Endothelial cell of umbilical vein (primary cell): ENCODE measurements at regions not wholly inside any gene's neighbourhood (a gene's known extent, or its start where the extent isn't known, plus 50 kb on each side); places are given as distances from the start of the nearest gene placed in this dataset.

ENCODE experiments used
- BruUV-seq: library from RNA; stranded (reverse); fragments of 400-500 nt; replicated peaks from 2 replicates; lab custom pipeline; 2021; lab: Mats Ljungman, UMichigan
- CTCF ChIA-PET: fragments of 300-600, 350-600 bp; sonication (Branson Sonifier 250); formaldehyde crosslinking; loops from one replicate; lab custom pipeline; 2021; ENCODE audit warnings: antibody characterized with exemption, inconsistent platforms; lab: Charles Lee
- POLR2A ChIA-PET: fragments of 300-600, 350-600 bp; sonication (Branson Sonifier 250); formaldehyde crosslinking; loops from one replicate; lab custom pipeline; 2021; ENCODE audit warnings: antibody characterized with exemption, inconsistent platforms; lab: Charles Lee
- DNase-seq: peaks from one replicate; pipeline ENCODE4 v3.0.0-alpha.2; 2011; ENCODE audit warnings: low read depth, low spot score
- FAIRE-seq: peaks from 2 replicates; lab custom pipeline; 2011; peaks lifted over from hg19 to GRCh38; lab: Jason Lieb, UNC
- H2AFZ ChIP-seq: 2 replicates; pipeline ENCODE4 v1.6.0; 2012; ENCODE audit warnings: low read depth, low read length, control low read depth, inconsistent platforms
- H3K27ac ChIP-seq: 2 replicates; pipeline ENCODE4 v1.5.1; 2011; ENCODE audit warnings: low read depth, mild to moderate bottlenecking, control low read depth, low read length, moderate library complexity; ENCODE audit not compliant: insufficient read depth
- H3K27me3 ChIP-seq, 2 experiments: 2 replicates each; pipeline versions ENCODE4 v1.6.0 to v1.6.1; 2011; ENCODE audit warnings: low read length in 2 of 2, mixed read lengths in 1 of 2; ENCODE audit not compliant: control insufficient read depth in 2 of 2, insufficient read depth in 2 of 2
- H3K36me3 ChIP-seq, 2 experiments: 2 replicates in 1 of 2; 3 replicates in 1 of 2; pipeline ENCODE4 v1.5.1; 2011; ENCODE audit warnings: low read length in 2 of 2, mild to moderate bottlenecking in 1 of 2, moderate library complexity in 1 of 2; ENCODE audit not compliant: control insufficient read depth in 2 of 2, insufficient read depth in 2 of 2; ENCODE audit errors: extremely low read depth in 1 of 2
- H3K4me1 ChIP-seq: 3 replicates; pipeline ENCODE4 v1.5.1; 2011; ENCODE audit warnings: mild to moderate bottlenecking, low read length; ENCODE audit not compliant: control insufficient read depth, insufficient read depth; ENCODE audit errors: extremely low read depth
- H3K4me2 ChIP-seq: 2 replicates; pipeline ENCODE4 v1.6.1; 2011; ENCODE audit warnings: low read length, control low read depth, mixed read lengths; ENCODE audit not compliant: insufficient read depth
- H3K4me3 ChIP-seq, 3 experiments: fragments of 200-600 bp in 1 of 3; sonication (generic), shearing (Covaris generic) in 1 of 3; replicated peaks in 1 of 3; 2 replicates each; pipeline ENCODE4 v1.5.1; 2011 to 2016; ENCODE audit warnings: control low read depth in 3 of 3, low read length in 3 of 3, mild to moderate bottlenecking in 2 of 3, inconsistent platforms in 1 of 3, low read depth in 1 of 3, moderate library complexity in 1 of 3; ENCODE audit not compliant: insufficient read depth in 1 of 3
- H3K79me2 ChIP-seq: 2 replicates; pipeline ENCODE4 v1.6.0; 2012; ENCODE audit warnings: low read length, inconsistent platforms; ENCODE audit not compliant: control insufficient read depth, insufficient read depth
- H3K9ac ChIP-seq: replicated peaks from 2 replicates; pipeline ENCODE3; 2011; ENCODE audit warnings: low read length, control low read depth; ENCODE audit not compliant: insufficient read depth; ENCODE audit errors: extremely low read depth
- H3K9me1 ChIP-seq: replicated peaks from 3 replicates; pipeline ENCODE4 v1.6.0; 2011; ENCODE audit warnings: mild to moderate bottlenecking, low read length; ENCODE audit not compliant: control insufficient read depth, insufficient read depth; ENCODE audit errors: extremely low read depth
- H3K9me3 ChIP-seq: replicated peaks from 2 replicates; pipeline ENCODE4 v1.5.1; 2012; ENCODE audit warnings: low read length, inconsistent platforms; ENCODE audit not compliant: control insufficient read depth, insufficient read depth
- H4K20me1 ChIP-seq: replicated peaks from 2 replicates; pipeline ENCODE3; 2011; ENCODE audit warnings: mild to moderate bottlenecking, low read length; ENCODE audit not compliant: control insufficient read depth, insufficient read depth; ENCODE audit errors: extremely low read depth
- CTCF ChIP-seq, 2 donors: IDR thresholded peaks; 1 replicate in 1 of 2; 2 replicates in 1 of 2; pipeline ENCODE4 v1.5.1; 2011; ENCODE audit warnings: low read length in 2 of 2, mild to moderate bottlenecking in 2 of 2, moderate library complexity in 2 of 2, control low read depth in 1 of 2, inconsistent platforms in 1 of 2, low read depth in 1 of 2; ENCODE audit not compliant: insufficient read depth in 1 of 2; ENCODE audit errors: extremely low read depth in 1 of 2
- EZH2 ChIP-seq: IDR thresholded peaks from 2 replicates; pipeline ENCODE4 v1.6.1; 2012; ENCODE audit warnings: borderline replicate concordance, low read depth, mild to moderate bottlenecking, moderate library complexity, low read length, inconsistent platforms; ENCODE audit not compliant: severe bottlenecking
- FOS ChIP-seq: IDR thresholded peaks from 2 replicates; pipeline ENCODE4 v1.6.1; 2011; ENCODE audit warnings: mild to moderate bottlenecking, low read length, moderate library complexity, borderline replicate concordance; ENCODE audit not compliant: insufficient read depth
- GATA2 ChIP-seq: IDR thresholded peaks from 2 replicates; pipeline ENCODE4 v1.7.0; 2011; ENCODE audit warnings: low read depth, mild to moderate bottlenecking, moderate library complexity, mixed read lengths, low read length; ENCODE audit not compliant: insufficient read length, insufficient read depth
- JUN ChIP-seq: IDR thresholded peaks from 2 replicates; pipeline ENCODE4 v1.6.1; 2011; ENCODE audit warnings: borderline replicate concordance, low read depth; ENCODE audit not compliant: insufficient read length, insufficient read depth
- MYC ChIP-seq: IDR thresholded peaks from one replicate; pipeline ENCODE4 v1.6.1; 2011; ENCODE audit warnings: mild to moderate bottlenecking, low read depth, low read length
- POLR2A ChIP-seq: IDR thresholded peaks from 2 replicates; pipeline ENCODE4 v1.6.1; 2012; ENCODE audit warnings: low read depth, mild to moderate bottlenecking, control low read depth, low read length
- POLR2AphosphoS5 ChIP-seq: IDR thresholded peaks from 2 replicates; pipeline ENCODE4 v1.6.1; 2012; ENCODE audit warnings: low read depth, mild to moderate bottlenecking, control low read depth, low read length, moderate library complexity; ENCODE audit not compliant: insufficient read depth
- dilution Hi-C: fragments of 300-500 bp; cut with MboI; formaldehyde crosslinking; loops from one replicate; pipeline ENCODE4 v1.15.0; 2019; ENCODE audit warnings: low sequenced_read_pairs; ENCODE audit not compliant: extremely low pct_ligation_motif_present
- intact Hi-C: fragments of 100-400 bp; cut with micrococcal nuclease; formaldehyde crosslinking; loops from one replicate; pipeline ENCODE4 v1.10.0; 2022
- TF ChIP-seq, protein P1 (sequence below): IDR thresholded peaks from 2 replicates; pipeline ENCODE4 v1.6.1; 2011; ENCODE audit not compliant: insufficient read depth, insufficient read length

DNA sequence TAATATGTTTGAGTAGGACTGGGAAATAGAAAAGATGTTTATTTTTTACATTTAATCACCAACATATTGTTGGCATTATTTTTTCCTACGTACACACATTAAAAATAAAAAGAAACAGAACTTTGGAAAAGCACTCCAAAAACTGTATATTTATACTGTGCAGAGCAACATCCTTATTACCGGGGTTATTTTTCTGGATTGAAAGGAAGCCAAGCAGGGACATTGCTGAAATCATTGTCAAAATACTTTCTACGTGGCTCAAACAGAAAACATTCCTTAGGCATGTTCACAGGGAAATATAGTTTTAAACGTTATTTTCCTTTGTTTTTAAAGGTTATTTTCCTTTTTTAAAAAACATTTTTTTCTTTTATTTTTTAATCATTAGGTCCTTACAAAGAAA is 315.0 kb upstream of the SMIM21 start:
- no peak for TF ChIP-seq FOS
- TF ChIP-seq POLR2AphosphoS5 = no peak
- TF ChIP-seq MYC = no peak
- TF ChIP-seq, protein P1, sequence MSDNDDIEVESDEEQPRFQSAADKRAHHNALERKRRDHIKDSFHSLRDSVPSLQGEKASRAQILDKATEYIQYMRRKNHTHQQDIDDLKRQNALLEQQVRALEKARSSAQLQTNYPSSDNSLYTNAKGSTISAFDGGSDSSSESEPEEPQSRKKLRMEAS = no peak
- no peak for TF ChIP-seq EZH2
- no peak for TF ChIP-seq JUN
- no peak for TF ChIP-seq CTCF (IDR thresholded peaks at IDR 0.05; ENCODE audit: extremely low read depth in 1 of 2, insufficient read depth in 1 of 2, low read depth in 1 of 2, low read length in 2 of 2)
- no peak for TF ChIP-seq GATA2
- no peak for TF ChIP-seq POLR2A
- Histone ChIP-seq H4K20me1 (no peaks in the 10 kb centered on the region), H3K27ac (no peak overlapping the region), H3K36me3 (no peaks in the 10 kb centered on the region), H3K27me3 (no peaks in the 10 kb centered on the region), H3K9me1 (no peaks in the 10 kb centered on the region), H3K4me3 (no peak overlapping the region), H3K4me1 (no peaks in the 10 kb centered on the region), H2AFZ (no peak overlapping the region), H3K79me2 (no peaks in the 10 kb centered on the region), H3K9ac (no peak overlapping the region), H3K9me3 (peaks cover 3% of the 10 kb centered on the region), H3K4me2 (no peak overlapping the region)
- ChIA-PET POLR2A (no interaction called here), CTCF (no interaction called here)
- DNase-seq = no peak
- dilution Hi-C loops = no loop called here
- no TSS peak for BruUV-seq
- intact Hi-C loops = no loop called here
- no peak for FAIRE-seq
